ENCODE measurements at regions not wholly inside any gene's neighbourhood (a gene's known extent, or its start where the extent isn't known, plus 50 kb on each side); places are given as distances from the start of the nearest gene placed in this dataset.

- H2AFZ ChIP-seq (ENCODE audit: low read length) = no peak overlapping the region
- no peak overlapping the region for H3K14ac ChIP-seq (ENCODE audit: low read length)
- H3K4me3 ChIP-seq (ENCODE audit: low read length in 2 of 2) = no peak overlapping the region
- H3K27ac ChIP-seq (replicated peaks; ENCODE audit: low read length) = no peak overlapping the region
- H2BK12ac ChIP-seq (ENCODE audit: low read length) = no peak overlapping the region
- no CpG with 5 or more reads among the region's 1 CpG for WGBS, 2 donors (ENCODE audit: extremely low coverage in 2 of 2, insufficient read length in 2 of 2, insufficient replicate concordance in 1 of 2)
- no peak overlapping the region for H4K91ac ChIP-seq (ENCODE audit: low read depth, low read length, poor library complexity)
- no peak overlapping the region for H3K4ac ChIP-seq (ENCODE audit: low read length)
- H2BK120ac ChIP-seq (ENCODE audit: low read depth, low read length) = no peak overlapping the region
- no peak overlapping the region for H3K18ac ChIP-seq (ENCODE audit: low read length)
- no peak overlapping the region for H3K4me2 ChIP-seq (ENCODE audit: insufficient read depth, low read length, poor library complexity, severe bottlenecking)
- no peaks in the 10 kb centered on the region for H3K4me1 ChIP-seq (ENCODE audit: control insufficient read depth in 2 of 2, insufficient read depth in 1 of 2, low read depth in 1 of 2, low read length in 2 of 2)
- H2AK5ac ChIP-seq (ENCODE audit: low read depth, low read length) = no peak overlapping the region
- no peaks in the 10 kb centered on the region for H3K9me3 ChIP-seq (replicated peaks in 1 of 2; ENCODE audit: control insufficient read depth in 2 of 2, insufficient read depth in 1 of 2, low read depth in 1 of 2, low read length in 2 of 2)
- no peak for DNase-seq (ENCODE audit: low spot score)
- H3K36me3 ChIP-seq (replicated peaks in 1 of 2; ENCODE audit: control insufficient read depth in 2 of 2, insufficient read depth in 2 of 2, low read length in 2 of 2) = no peaks in the 10 kb centered on the region
- no peak overlapping the region for H4K8ac ChIP-seq (ENCODE audit: low read depth, low read length)
- H3K27me3 ChIP-seq (ENCODE audit: control insufficient read depth in 3 of 3, insufficient read depth in 3 of 3, low read depth in 1 of 3, low read length in 3 of 3) = no peaks in the 10 kb centered on the region
- no peak overlapping the region for H2BK5ac ChIP-seq (ENCODE audit: low read length)
- no peak overlapping the region for H3K9ac ChIP-seq (ENCODE audit: low read depth, low read length, poor library complexity)
- H3K23ac ChIP-seq (ENCODE audit: low read depth, low read length, poor library complexity) = no peak overlapping the region
- no peak overlapping the region for H2BK15ac ChIP-seq (ENCODE audit: low read length)
- no peaks in the 10 kb centered on the region for H3K79me1 ChIP-seq (ENCODE audit: low read depth, low read length)
Measured at GRCh38 chr1:102185260-102185659, 188.5 kb upstream of the OLFM3 start.

GRCh38 chr1:102184477-102184876, 187.8 kb upstream of the OLFM3 start:
- no peak for DNase-seq (ENCODE audit: low spot score)
- Histone ChIP-seq H3K27ac (replicated peaks; ENCODE audit: low read length) (no peak overlapping the region), H3K23ac (ENCODE audit: low read depth, low read length, poor library complexity) (no peak overlapping the region), H2BK12ac (ENCODE audit: low read length) (no peak overlapping the region), H2BK15ac (ENCODE audit: low read length) (no peak overlapping the region), H3K79me1 (ENCODE audit: low read depth, low read length) (no peaks in the 10 kb centered on the region), H3K4me1 (ENCODE audit: control insufficient read depth in 2 of 2, insufficient read depth in 1 of 2, low read depth in 1 of 2, low read length in 2 of 2) (no peaks in the 10 kb centered on the region), H4K8ac (ENCODE audit: low read depth, low read length) (no peak overlapping the region), H3K4ac (ENCODE audit: low read length) (no peak overlapping the region), H2AFZ (ENCODE audit: low read length) (no peak overlapping the region), H3K9me3 (replicated peaks in 1 of 2; ENCODE audit: control insufficient read depth in 2 of 2, insufficient read depth in 1 of 2, low read depth in 1 of 2, low read length in 2 of 2) (no peaks in the 10 kb centered on the region), H3K18ac (ENCODE audit: low read length) (no peak overlapping the region), H3K4me3 (ENCODE audit: low read length in 2 of 2) (no peak overlapping the region), H3K14ac (ENCODE audit: low read length) (no peak overlapping the region), H3K4me2 (ENCODE audit: insufficient read depth, low read length, poor library complexity, severe bottlenecking) (no peak overlapping the region), H4K91ac (ENCODE audit: low read depth, low read length, poor library complexity) (no peak overlapping the region), H3K9ac (ENCODE audit: low read depth, low read length, poor library complexity) (no peak overlapping the region), H2BK120ac (ENCODE audit: low read depth, low read length) (no peak overlapping the region), H3K36me3 (replicated peaks in 1 of 2; ENCODE audit: control insufficient read depth in 2 of 2, insufficient read depth in 2 of 2, low read length in 2 of 2) (no peaks in the 10 kb centered on the region), H2AK5ac (ENCODE audit: low read depth, low read length) (no peak overlapping the region), H2BK5ac (ENCODE audit: low read length) (no peak overlapping the region), H3K27me3 (ENCODE audit: control insufficient read depth in 3 of 3, insufficient read depth in 3 of 3, low read depth in 1 of 3, low read length in 3 of 3) (no peaks in the 10 kb centered on the region)

- Histone ChIP-seq H2AFZ (ENCODE audit: low read length) (no peak overlapping the region), H2BK12ac (ENCODE audit: low read length) (no peak overlapping the region), H4K91ac (ENCODE audit: low read depth, low read length, poor library complexity) (no peak overlapping the region), H3K27ac (replicated peaks; ENCODE audit: low read length) (no peak overlapping the region), H3K9ac (ENCODE audit: low read depth, low read length, poor library complexity) (no peak overlapping the region), H3K4me3 (ENCODE audit: low read length in 2 of 2) (no peak overlapping the region), H3K23ac (ENCODE audit: low read depth, low read length, poor library complexity) (no peak overlapping the region), H2BK5ac (ENCODE audit: low read length) (no peak overlapping the region), H3K4me1 (ENCODE audit: control insufficient read depth in 2 of 2, insufficient read depth in 1 of 2, low read depth in 1 of 2, low read length in 2 of 2) (no peaks in the 10 kb centered on the region), H3K4ac (ENCODE audit: low read length) (no peak overlapping the region), H3K4me2 (ENCODE audit: insufficient read depth, low read length, poor library complexity, severe bottlenecking) (no peak overlapping the region), H2BK120ac (ENCODE audit: low read depth, low read length) (no peak overlapping the region), H3K14ac (ENCODE audit: low read length) (no peak overlapping the region), H3K79me1 (ENCODE audit: low read depth, low read length) (no peaks in the 10 kb centered on the region), H3K27me3 (ENCODE audit: control insufficient read depth in 3 of 3, insufficient read depth in 3 of 3, low read depth in 1 of 3, low read length in 3 of 3) (no peaks in the 10 kb centered on the region), H4K8ac (ENCODE audit: low read depth, low read length) (no peak overlapping the region), H2BK15ac (ENCODE audit: low read length) (no peak overlapping the region), H3K9me3 (replicated peaks in 1 of 2; ENCODE audit: control insufficient read depth in 2 of 2, insufficient read depth in 1 of 2, low read depth in 1 of 2, low read length in 2 of 2) (no peaks in the 10 kb centered on the region), H3K36me3 (replicated peaks in 1 of 2; ENCODE audit: control insufficient read depth in 2 of 2, insufficient read depth in 2 of 2, low read length in 2 of 2) (no peaks in the 10 kb centered on the region), H3K18ac (ENCODE audit: low read length) (no peak overlapping the region), H2AK5ac (ENCODE audit: low read depth, low read length) (no peak overlapping the region)
- DNase-seq (ENCODE audit: low spot score) = no peak
- no CpG with 5 or more reads among the region's 2 CpGs for WGBS, 2 donors (ENCODE audit: extremely low coverage in 2 of 2, insufficient read length in 2 of 2, insufficient replicate concordance in 1 of 2)
Measured at GRCh38 chr1:102183711-102184110, 187.0 kb upstream of the OLFM3 start.

DNA sequence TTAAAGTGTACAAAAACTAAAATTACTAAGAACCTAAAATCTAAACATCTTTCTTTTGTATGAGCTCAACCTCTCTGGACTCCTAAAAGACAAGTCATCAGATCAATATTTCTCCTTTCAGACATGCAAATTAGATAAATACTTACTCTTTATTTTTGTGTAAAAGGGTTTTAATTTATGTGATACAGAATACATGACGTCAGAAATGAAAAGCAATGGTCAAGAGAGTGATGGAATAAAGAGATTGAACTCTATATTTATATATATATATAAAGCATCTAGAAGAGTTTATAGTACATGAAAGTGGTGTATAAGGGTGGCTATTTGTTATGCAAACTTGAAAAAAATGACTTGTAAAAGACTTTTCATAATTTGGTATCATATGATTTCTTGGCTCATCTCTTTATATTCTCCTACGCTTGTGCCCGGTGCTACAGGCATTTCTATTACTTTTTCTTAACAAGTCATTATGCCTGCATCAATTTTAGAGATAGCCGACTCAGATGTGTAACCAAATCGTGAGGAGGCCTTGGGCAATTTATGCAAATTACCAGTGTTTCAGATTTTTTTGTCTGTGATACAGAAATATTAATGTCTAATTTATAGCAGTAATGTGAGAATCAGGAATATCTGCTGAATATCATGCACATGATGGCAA, 186.0 kb upstream of the OLFM3 start:
- no peak overlapping the region for H2BK15ac ChIP-seq (ENCODE audit: low read length)
- H2AK5ac ChIP-seq (ENCODE audit: low read depth, low read length) = no peak overlapping the region
- no peak overlapping the region for H3K23ac ChIP-seq (ENCODE audit: low read depth, low read length, poor library complexity)
- no peak overlapping the region for H3K4me3 ChIP-seq (ENCODE audit: low read length in 2 of 2)
- H3K4me1 ChIP-seq (ENCODE audit: control insufficient read depth in 2 of 2, insufficient read depth in 1 of 2, low read depth in 1 of 2, low read length in 2 of 2) = no peaks in the 10 kb centered on the region
- no peak overlapping the region for H2BK5ac ChIP-seq (ENCODE audit: low read length)
- H3K79me1 ChIP-seq (ENCODE audit: low read depth, low read length) = no peaks in the 10 kb centered on the region
- H3K4me2 ChIP-seq (ENCODE audit: insufficient read depth, low read length, poor library complexity, severe bottlenecking) = no peak overlapping the region
- no peak overlapping the region for H2BK12ac ChIP-seq (ENCODE audit: low read length)
- H3K27ac ChIP-seq (replicated peaks; ENCODE audit: low read length) = no peak overlapping the region
- no peak overlapping the region for H4K91ac ChIP-seq (ENCODE audit: low read depth, low read length, poor library complexity)
- no CpG with 5 or more reads among the region's 5 CpGs for WGBS, 2 donors (ENCODE audit: extremely low coverage in 2 of 2, insufficient read length in 2 of 2, insufficient replicate concordance in 1 of 2)
- H3K9me3 ChIP-seq (replicated peaks in 1 of 2; ENCODE audit: control insufficient read depth in 2 of 2, insufficient read depth in 1 of 2, low read depth in 1 of 2, low read length in 2 of 2) = no peaks in the 10 kb centered on the region
- H2AFZ ChIP-seq (ENCODE audit: low read length) = no peak overlapping the region
- H3K36me3 ChIP-seq (replicated peaks in 1 of 2; ENCODE audit: control insufficient read depth in 2 of 2, insufficient read depth in 2 of 2, low read length in 2 of 2) = no peaks in the 10 kb centered on the region
- DNase-seq (ENCODE audit: low spot score) = no peak
- H3K9ac ChIP-seq (ENCODE audit: low read depth, low read length, poor library complexity) = no peak overlapping the region
- H4K8ac ChIP-seq (ENCODE audit: low read depth, low read length) = no peak overlapping the region
- no peak overlapping the region for H3K4ac ChIP-seq (ENCODE audit: low read length)
- no peaks in the 10 kb centered on the region for H3K27me3 ChIP-seq (ENCODE audit: control insufficient read depth in 3 of 3, insufficient read depth in 3 of 3, low read depth in 1 of 3, low read length in 3 of 3)
- H3K18ac ChIP-seq (ENCODE audit: low read length) = no peak overlapping the region
- no peak overlapping the region for H3K14ac ChIP-seq (ENCODE audit: low read length)
- no peak overlapping the region for H2BK120ac ChIP-seq (ENCODE audit: low read depth, low read length)

Data from neuronal stem cell (in vitro differentiated cells).